HG03469 (cell line): ENCODE measurements at regions not wholly inside any gene's neighbourhood (a gene's known extent, or its start where the extent isn't known, plus 50 kb on each side); places are given as distances from the start of the nearest gene placed in this dataset.

Source experiments
- ATAC-seq: cut with Tn5 transposase; IDR thresholded peaks from one replicate; pipeline ENCODE4 v1.9.1; 2021; ENCODE audit warnings: mild to moderate bottlenecking, moderate library complexity, moderate number of reproducible peaks; ENCODE audit not compliant: unreplicated experiment

DNA sequence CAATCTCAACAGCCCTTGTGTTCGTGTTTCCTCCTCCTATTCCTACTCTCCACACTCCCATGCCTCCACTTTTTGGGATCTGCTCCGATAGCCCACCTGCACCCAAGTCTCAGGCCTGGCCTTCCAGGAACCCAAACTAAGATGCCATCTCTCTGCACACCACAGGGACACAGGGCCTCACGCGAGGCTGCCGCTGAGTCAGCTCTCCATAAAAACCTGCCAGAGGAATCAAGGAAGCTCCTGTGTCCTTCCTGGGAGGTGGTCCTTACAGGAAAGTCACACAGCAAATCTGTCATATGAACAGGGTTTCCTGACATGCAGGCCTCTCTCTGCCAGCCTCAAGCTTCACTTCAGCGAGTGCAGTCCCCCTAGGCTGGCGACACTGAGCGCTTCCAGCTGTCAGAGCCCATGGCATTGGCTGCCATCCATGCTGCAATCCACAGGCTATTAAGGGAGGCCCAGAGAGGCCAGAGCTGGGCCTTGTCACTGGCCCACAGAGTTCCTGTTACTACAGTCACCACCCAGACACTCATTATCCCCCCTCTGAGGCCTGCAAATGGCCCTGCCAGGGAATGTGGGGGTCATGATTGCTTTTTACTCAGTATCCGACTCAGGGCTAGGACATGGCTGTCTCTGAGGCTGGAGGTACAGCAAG lies 151.4 kb downstream of the OAT start:
- ATAC-seq, result no peak

DNA sequence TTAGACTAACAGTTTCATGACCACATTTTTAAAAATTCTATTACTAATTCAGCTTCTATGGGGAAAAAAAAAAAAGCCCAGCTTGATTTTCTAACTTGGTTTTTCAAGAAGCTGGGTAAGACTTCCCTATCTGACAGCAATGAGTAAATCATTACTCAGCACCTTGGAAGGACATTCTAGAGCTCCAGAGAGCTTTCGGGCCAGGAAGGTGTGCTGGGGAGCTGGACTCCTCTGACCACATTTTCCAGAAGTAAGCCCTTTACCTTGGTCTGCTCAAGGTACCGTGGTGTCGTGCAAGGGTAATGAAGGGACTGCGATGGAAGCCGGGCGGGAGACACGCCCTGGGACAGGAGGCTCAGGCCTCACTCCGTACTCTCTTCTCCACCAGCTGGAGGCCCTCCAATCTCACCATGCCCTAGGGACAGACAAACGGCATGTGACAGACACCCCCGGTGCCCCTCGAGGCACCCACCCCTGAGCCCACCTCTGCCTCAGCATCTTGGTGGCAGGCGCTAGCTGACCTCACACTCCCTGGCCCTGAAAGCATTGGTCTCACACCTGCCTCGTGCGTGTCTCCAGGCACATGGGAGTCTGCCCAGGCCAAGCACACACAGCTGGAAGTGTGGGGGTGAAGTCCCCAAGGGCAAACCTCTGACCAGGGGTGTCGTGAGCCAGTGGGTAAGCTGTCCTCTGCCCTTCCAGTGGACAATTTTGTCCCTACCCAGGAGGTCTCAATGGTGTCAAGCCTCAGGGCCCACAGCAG lies 152.1 kb downstream of the OAT start:
- ATAC-seq, result no peak

- no peak for ATAC-seq
Measured at GRCh38 chr10:124265776-124266467, 152.8 kb downstream of the OAT start.

- ATAC-seq, result no peak
Measured at GRCh38 chr10:124265391-124265745, 153.4 kb downstream of the OAT start.

DNA sequence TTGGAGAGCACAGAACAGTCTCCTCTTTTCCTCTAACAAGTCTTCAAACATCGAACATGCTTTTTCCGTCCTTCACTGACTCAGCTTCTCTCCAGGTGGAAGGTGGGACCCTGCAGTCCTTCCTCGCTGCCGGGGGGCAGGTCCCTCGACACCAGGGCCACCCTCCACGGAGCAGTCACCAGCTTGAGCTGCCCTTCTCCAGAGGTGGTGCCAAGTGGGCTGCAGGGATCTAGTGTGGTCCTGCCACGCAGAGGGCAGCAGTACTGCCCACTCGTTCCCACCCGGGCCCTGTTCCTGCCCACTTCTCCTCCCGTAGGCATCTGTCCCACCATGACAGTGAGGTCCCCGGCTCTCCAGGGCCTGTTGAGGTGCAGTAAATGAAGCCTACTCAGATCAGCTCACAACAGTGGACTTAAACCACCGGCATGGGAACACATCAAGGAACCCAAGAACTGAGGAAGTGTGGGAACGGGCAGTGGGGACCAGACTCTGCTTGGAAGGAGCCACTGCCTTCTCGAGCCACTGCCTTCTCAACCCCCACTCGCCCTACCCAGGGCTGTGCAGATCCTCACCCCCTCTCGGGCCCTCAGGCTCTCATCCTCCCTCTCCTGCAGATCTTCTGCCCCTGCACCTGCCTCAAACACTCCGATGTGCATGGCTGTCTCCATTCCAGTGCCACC lies 153.9 kb downstream of the OAT start:
- no peak for ATAC-seq

- ATAC-seq, result no peak
Measured at GRCh38 chr10:124264271-124264670, 154.5 kb downstream of the OAT start.

DNA sequence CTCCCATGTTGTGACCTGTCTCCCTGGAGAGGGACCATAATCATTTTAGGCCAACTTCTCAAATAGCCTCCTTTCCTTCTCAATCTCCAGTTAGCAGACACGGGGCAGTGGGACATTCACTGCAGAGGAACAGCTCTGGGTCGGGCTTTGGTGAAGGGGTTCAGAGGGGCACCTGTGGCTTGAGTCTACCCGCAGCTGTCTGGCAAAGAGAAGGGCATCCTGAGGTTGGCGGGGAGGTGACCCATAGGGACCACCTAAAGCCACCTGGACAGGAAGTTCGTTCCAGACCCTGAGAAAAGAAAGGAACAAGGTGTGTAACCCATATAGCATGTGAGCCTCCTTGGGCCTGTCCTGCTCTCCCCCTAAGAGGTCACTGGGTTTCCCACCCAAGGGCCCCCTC lies 155.0 kb downstream of the OAT start:
- no peak for ATAC-seq

- no peak for ATAC-seq
Measured at GRCh38 chr10:124262971-124263370, 155.8 kb downstream of the OAT start.

- no peak for ATAC-seq
Measured at GRCh38 chr10:124262234-124262865, 156.4 kb downstream of the OAT start.

GRCh38 chr10:124259139-124259825 lies 159.4 kb downstream of the OAT start:
- no peak for ATAC-seq

DNA sequence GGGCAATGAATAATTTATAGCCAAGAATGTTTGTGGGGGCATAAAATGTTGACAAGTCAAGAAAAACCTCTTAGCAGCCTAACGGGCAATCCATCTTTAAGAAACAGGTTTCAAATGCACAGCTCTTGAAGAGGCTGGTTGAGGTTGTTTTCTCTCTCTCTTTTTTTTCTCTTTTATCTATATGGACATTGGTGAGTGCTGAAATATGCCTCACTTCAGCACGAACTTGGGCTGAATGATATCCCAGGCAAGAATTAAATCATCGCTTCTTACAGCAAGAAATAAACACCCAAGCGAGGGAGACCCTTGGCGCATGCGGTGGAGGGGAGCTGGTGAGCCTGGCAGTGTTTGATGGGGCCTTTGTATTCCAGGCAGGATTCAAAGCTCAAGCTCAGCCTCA lies 160.9 kb downstream of the OAT start:
- ATAC-seq, result no peak

GRCh38 chr10:124256151-124256550 lies 162.6 kb downstream of the OAT start:
- ATAC-seq, result no peak

GRCh38 chr10:124255556-124255955 lies 162.2 kb upstream of the CHST15 start:
- ATAC-seq, result no peak

GRCh38 chr10:124254490-124254889 lies 161.1 kb upstream of the CHST15 start:
- ATAC-seq, result no peak

- no peak for ATAC-seq
Measured at GRCh38 chr10:124253006-124253405, 159.6 kb upstream of the CHST15 start.

- no peak for ATAC-seq
Measured at GRCh38 chr10:124252097-124252715, 158.8 kb upstream of the CHST15 start.

DNA sequence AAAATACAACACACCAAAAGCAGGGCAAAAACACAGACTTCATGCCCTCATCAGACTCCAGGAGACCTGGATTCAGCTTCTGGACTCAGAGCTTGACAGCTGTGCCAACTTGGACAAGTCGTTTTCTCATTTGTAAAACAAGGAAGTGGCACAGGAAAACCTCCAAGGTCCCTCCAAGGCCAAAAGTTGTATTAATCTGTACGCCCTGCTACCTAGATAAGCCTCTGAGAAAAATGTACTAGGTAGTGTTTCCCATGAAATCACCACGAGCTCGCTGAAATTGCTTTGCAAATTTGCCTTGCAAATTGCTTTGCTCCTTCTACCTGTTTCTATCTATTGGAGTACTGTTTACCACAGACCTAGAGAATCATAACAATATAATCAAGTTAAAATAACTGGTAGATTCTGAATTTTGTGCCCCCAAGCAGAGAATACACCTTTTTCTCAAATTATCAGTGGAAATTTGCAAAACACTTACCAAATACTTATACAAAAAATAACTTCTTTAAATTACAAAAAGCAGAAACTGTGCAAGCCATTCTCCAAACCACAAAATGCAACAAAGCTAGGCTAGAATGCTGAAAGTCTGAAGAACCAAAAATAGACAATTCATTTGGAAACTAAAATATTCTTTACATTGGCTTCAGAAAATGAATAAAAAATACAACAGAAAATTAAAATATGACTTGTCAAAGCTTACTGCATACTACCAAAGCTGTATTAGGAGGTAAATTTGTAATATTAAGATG lies 158.1 kb upstream of the CHST15 start:
- no peak for ATAC-seq

GRCh38 chr10:124250506-124250905 lies 157.1 kb upstream of the CHST15 start:
- ATAC-seq, result no peak

- ATAC-seq, result no peak
Measured at GRCh38 chr10:124249812-124250432, 156.5 kb upstream of the CHST15 start.
